ENCODE measurements at regions not wholly inside any gene's neighbourhood (a gene's known extent, or its start where the extent isn't known, plus 50 kb on each side); places are given as distances from the start of the nearest gene placed in this dataset.

DNA sequence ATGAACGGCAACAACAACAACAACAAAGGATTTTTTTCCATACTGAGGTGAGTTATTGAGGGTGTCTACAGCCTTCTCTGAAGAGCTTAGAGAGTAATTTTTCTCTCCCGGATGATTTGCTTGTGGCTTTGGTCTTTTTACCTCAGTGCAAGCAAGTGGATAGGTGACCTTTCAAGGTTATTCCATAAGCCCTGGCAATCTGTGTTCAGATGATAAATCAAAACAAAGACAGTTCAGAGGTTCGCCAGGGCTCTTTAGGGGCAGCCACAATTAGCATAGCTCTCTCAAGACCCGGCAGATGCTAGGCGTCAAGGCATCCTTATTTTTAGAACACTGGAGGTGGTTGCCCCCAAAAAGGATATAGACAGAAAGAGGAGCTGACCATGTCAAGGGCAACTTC lies 417.9 kb upstream of the C9orf72 start:
- TF ChIP-seq, protein P1, sequence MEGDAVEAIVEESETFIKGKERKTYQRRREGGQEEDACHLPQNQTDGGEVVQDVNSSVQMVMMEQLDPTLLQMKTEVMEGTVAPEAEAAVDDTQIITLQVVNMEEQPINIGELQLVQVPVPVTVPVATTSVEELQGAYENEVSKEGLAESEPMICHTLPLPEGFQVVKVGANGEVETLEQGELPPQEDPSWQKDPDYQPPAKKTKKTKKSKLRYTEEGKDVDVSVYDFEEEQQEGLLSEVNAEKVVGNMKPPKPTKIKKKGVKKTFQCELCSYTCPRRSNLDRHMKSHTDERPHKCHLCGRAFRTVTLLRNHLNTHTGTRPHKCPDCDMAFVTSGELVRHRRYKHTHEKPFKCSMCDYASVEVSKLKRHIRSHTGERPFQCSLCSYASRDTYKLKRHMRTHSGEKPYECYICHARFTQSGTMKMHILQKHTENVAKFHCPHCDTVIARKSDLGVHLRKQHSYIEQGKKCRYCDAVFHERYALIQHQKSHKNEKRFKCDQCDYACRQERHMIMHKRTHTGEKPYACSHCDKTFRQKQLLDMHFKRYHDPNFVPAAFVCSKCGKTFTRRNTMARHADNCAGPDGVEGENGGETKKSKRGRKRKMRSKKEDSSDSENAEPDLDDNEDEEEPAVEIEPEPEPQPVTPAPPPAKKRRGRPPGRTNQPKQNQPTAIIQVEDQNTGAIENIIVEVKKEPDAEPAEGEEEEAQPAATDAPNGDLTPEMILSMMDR (IDR thresholded peaks at IDR 0.05; ENCODE audit: low read length, missing control alignments) = no peak
- no peak for DNase-seq (ENCODE audit: low read depth)
- H3K4me3 ChIP-seq (replicated peaks; ENCODE audit: low read depth, low read length) = no peak overlapping the region

DNA sequence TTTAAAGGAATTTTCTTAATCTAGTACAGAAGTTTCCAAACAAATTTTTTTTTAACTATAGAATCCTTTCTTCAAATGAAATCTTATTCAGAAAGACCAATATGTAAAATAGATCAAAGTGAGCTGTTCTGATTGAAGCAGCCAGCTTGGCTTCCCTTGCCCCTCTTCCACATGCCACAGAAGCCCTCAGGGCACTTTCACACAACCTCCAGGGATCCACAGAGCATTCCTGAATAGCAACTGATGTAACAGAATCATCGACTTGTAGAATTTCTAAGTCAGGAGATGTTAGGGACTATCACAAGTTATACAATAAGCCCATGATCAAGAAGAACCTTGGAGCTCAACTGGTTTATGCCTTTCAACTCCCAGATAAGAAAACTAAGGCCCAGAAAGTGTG lies 427.8 kb upstream of the C9orf72 start:
- no peak for DNase-seq (ENCODE audit: low read depth)
- TF ChIP-seq, protein P1 (IDR thresholded peaks at IDR 0.05; ENCODE audit: low read length, missing control alignments) = no peak
- H3K4me3 ChIP-seq (replicated peaks; ENCODE audit: low read depth, low read length) = no peak overlapping the region

DNA sequence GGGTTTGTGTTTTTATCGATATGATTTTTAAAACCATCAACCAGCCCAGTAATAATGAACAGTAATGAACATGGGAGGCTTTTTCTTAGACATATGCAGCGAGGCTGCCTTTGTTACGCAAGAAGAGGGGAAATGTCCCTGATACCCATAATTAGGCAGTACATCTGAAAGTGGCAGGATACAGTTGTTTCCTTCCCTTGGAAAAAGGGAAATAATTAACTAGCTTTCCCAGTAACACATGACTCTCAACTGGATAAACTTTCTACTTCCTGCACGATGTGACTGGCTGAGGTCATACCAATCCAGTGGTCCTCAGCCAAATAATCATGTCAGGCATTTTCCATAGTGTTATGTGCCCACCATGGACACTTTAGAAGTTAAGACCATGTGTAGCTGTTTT lies 431.6 kb upstream of the C9orf72 start:
- no peak overlapping the region for H3K4me3 ChIP-seq (replicated peaks; ENCODE audit: low read depth, low read length)
- DNase-seq (ENCODE audit: low read depth) = no peak
- TF ChIP-seq, protein P1 (IDR thresholded peaks at IDR 0.05; ENCODE audit: low read length, missing control alignments) = no peak

DNA sequence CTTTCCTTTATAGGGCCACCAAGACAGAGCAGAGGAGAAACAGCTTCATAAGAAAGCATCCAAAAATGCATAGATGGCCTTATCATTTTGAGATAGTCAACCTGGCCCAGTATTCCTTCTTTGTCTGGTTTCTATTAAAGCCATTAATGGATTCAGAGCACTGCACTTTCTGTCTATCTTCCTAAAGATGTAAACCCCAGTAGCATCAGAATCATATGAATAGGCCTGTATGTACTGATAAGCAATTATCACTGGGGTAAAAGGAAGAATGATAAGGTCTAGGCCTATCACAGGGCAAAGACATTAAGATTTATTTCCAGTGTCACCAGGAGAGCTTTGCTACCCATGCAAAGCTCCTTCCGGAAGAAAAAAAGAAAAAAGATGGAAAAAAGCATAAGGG lies 432.5 kb upstream of the C9orf72 start:
- H3K4me3 ChIP-seq (replicated peaks; ENCODE audit: low read depth, low read length) = no peak overlapping the region
- TF ChIP-seq, protein P1 (IDR thresholded peaks at IDR 0.05; ENCODE audit: low read length, missing control alignments) = no peak
- DNase-seq (ENCODE audit: low read depth) = no peak

DNA sequence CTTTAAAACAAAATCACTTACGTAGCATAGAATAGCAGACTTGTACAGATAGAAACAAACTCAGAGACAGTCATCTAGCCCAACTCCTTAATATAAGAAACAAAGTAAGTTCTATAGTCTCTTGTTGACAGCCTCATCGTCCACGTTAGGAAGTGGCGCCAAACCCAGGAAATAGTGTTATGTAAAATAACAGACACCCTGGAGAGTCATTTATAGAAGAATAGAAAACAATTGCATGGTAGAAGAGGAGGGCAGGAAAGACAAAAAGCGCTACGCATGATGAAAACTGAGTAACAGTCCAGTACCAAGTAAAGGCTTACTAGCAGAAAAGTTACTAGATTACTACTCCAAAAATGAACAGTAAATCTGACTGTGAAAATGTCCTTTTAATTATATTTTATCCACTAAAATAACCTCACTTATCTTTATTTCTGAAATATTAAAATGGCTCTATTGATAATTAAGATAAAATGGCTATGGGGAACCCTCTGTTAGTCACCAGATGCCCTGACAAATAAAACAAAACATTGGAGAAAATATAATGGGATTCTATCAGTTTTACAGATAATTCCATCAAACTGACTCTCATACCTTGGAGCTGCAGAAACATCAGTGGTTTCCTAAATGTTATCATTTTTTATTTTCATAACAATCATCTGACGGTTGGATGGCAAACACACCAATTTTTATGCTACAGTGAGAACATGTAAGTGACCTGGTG lies 434.0 kb upstream of the C9orf72 start:
- DNase-seq (ENCODE audit: low read depth) = no peak
- TF ChIP-seq, protein P1 (IDR thresholded peaks at IDR 0.05; ENCODE audit: low read length, missing control alignments) = no peak
- H3K4me3 ChIP-seq (replicated peaks; ENCODE audit: low read depth, low read length) = no peak overlapping the region

DNA sequence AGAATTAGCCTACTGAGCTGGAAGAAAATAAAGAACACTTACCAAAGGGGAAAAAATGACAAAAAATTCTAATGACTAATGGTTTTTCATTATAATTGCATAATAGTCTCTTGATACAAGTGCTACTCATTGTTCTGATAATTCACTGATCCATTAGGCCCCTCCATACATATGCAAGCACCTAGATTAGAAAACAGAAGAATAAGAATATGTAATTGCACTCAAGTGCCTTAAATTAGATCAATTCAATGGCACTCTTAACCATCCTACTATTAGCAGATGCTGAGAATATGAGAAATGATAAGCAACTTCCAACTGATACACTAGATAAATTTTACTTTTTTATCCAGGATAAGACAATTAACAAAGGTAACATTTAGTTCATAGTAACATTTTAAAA lies 440.9 kb upstream of the C9orf72 start:
- DNase-seq (ENCODE audit: low read depth) = no peak
- no peak overlapping the region for H3K4me3 ChIP-seq (replicated peaks; ENCODE audit: low read depth, low read length)
- TF ChIP-seq, protein P1 (IDR thresholded peaks at IDR 0.05; ENCODE audit: low read length, missing control alignments) = no peak

DNA sequence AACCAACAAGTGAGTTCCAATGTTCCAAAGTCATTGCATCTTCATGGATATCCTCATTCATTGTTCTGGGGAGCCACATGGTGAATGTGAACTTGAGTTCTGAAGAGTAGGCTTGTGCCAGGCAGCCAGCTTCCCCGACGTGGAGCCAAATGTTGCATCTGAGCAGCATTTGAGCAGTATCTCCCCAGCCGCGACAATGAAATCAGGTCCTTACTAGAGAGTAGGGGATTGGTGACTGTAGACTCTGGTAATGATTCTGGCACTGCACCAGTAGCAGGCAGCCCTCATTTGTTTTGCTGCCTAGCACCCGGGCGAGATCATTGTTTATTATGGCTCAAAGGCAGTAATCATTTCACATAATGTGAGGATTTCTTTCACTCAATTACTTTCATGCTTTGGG lies 451.4 kb upstream of the C9orf72 start:
- no peak for DNase-seq (ENCODE audit: low read depth)

More for the DNA sequence above, 451.4 kb upstream of the C9orf72 start:
- H3K4me3 ChIP-seq (replicated peaks; ENCODE audit: low read depth, low read length) = no peak overlapping the region
- TF ChIP-seq, protein P1 (IDR thresholded peaks at IDR 0.05; ENCODE audit: low read length, missing control alignments) = no peak

Data from fibroblast of pulmonary artery (primary cell).